Right lung (tissue), 2 donors: ENCODE measurements at regions not wholly inside any gene's neighbourhood (a gene's known extent, or its start where the extent isn't known, plus 50 kb on each side); places are given as distances from the start of the nearest gene placed in this dataset.

Experiments used
- DNase-seq, 2 donors: peaks; one replicate each; pipeline ENCODE4 v3.0.0-alpha.2; 2013

DNA sequence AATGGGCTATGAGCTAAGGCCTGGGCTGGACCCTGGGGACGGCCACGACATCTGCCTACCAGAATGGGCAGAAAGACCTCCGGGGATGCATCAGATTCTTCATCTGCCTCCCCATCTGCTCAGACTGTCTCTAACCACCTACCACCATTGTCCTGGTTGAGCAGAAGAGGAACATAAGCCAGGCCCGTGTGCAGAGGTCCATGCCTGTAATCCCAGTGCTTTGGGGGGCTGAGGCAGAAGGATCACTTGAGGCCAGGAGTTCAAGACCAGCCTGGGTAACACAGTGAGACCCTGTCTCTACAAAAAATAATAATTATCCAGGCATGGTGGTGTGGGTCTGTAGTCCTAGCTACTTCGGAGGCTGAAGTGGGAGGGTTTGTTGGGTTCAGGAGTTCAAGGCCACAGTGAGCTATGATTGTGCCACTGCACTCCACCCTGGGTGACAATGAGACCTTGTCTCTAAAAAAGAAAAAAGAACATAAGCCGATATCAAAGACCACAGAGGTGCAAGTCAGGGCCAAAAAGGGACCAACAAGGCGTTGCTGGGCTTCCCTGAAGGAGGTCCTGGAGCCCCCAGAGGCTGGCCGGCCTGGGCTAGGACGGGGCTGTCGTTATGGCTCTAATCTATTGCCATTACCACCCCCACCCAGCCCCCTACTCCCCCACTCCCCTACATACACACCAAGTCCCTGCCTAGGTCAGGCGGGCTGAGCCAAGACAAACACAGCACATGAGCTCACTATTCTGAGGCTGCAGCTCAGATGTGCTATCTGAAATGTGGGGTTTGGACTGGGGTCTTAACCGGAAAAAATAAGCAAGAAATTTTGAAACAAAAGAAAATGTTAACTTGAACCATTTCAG lies 239.2 kb upstream of the RAB4A start:
- DNase-seq, result no peak

DNA sequence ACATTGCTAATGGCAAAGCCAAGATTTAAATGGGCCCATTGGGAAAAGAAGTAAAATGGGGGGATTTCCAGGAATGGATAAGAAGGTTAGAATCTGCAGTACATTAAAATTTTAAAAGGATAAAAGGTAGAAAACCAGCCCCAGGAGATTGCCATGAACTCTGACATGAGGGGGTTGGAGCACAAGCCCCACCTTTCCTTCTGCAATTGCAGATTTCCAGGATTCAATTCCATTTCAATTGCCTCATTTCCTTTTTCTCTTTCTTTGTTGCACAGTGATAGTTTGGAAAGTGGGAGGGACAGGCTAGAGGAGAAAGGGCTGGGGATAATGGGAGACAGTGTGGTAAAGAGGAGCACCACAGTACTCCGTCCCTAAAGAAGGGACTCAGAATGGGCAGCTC lies 238.5 kb upstream of the RAB4A start:
- DNase-seq, result no peak

DNA sequence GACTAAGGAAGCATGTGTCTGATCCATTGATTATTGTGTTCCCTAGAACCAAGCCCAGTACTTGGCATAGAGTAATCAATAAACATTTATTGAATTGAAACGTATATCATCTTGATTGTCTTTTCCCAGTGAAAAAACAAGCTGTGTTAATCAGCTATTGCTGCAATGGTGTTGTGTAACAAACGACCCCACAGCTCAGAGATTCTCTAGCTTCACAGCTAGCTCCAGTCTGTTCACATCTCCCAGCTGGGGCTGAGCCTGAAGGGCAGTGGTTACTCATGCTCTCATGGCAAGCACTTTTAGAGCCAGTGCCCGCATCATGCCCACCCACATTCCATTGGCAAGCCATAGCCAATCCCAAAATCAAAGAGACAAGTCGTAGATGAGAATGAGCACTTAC lies 237.4 kb upstream of the RAB4A start:
- no peak for DNase-seq

DNA sequence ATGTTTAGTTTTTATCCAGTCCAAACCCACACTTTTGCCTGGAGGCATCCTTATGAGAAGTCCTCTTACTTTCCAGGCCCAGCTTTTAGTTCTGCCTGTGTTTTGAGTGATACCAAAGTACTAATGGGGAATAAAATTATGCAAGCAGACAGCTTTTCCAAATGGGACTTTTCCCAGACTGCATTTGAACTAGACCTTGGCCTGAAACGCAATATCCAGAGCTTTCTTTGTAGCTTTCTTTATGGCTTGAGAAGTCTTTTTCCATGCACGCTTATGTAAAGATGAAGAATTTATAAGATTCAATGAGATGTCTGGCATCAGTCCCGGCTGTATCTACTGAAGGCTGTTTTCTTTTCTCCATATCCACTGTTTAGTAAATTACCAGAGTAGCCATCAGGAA lies 236.6 kb upstream of the RAB4A start:
- DNase-seq, result peak; percentile 81 to 87

DNA sequence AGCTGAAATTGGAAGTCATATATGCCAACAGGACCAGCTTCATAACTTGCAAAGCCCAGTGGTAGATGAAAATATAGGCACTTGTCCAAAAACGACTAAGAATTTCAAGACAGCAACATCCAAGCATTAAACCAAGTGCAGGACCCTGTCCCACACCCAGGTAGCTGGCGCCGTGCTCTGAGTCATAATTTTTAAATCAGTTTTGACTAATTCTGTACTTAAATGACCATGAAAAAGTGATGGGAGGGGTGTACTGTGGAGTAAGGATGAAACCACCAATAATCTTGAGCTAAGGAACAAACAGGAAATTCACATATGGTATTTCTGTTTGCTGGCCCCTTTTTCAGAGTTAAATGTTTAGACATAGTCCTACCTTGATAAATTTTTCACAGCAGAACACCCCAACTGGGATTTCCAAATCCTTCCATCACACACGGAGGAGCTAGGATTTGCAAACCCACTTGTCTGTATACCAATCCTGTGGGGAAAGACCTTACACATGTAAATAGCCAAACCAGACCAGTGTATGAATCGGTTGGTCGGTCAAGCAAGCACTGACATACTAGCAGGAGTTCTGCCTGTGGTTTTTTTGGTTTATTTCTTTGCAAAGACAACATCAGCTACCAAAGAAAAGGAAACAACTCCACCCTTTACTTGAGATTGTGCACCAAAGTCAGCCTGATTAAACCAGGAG lies 235.7 kb upstream of the RAB4A start:
- no peak for DNase-seq

DNA sequence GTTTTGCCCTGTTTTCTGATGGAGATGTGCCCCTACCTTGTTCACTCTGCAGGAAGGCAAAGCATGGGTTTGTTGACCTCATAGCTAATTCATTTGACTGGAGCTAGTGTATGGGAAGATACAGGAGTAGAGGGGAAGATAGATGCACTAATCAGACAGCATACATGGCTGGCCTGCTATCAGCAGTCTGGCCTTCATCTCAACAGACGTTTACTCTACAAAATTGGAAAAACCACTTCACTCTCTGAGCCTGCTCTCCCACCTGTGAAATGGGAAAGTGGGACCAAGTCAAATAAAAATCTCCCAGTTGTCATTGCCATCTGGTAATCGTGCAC lies 235.2 kb upstream of the RAB4A start:
- no peak for DNase-seq

DNA sequence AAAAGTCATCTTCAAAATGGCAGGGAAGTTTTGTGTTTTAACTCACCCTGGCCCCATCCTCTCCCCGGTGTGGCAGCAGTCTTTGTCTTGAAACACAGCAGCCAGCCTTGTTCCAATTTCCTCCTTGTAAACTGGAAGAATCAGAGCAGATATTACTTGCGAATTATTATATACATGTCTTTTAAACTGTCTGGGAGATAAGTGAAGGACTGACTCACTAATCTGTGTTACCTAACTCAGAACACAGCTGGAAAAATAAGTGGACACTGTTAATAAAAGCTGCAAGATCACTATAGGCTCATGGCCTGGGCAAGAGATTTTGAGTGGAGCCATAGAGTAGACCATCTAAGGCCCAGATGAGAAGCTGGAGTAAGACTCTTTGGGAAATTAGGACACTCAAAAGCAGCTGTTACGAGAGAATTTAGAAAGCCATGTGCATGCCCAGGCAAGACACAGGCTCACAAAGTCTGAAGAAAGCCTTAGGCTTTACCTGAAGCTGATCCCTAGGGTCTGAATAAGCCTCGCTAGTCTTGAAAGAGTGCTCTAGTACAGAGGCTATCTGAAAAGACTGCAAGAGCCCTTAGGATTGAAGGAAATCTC lies 233.0 kb upstream of the RAB4A start:
- DNase-seq, result no peak

DNA sequence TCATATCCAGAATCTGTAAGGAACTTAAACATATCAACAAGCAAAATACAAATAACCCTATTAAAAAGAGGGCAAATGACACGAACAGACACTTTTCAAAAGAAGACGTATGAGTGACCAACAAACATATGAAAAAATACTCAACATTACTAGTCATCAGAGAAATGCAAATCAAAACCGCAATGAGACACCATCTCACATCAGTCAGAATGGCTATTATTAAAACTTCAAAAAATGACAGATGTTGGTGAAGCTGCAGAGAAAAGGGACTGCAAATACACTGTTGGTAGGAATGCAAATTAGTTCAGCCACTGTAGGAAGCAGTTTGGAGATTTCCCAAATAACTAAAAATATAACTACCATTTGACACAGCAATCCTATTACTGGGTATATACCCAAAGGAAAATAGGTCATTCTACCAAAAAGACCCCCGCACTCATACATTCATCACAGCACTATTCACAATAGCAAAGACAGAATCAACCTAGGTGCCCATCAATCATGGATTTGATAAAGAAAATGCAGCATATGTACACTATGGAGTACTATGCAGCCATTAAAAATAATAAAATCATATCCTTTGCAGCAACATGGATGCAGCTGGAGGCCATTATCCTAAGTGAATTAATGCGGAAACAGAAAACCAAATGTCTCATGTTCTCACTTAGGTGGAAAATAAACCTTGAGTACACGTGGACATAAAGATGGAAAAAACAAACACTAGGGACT lies 230.1 kb upstream of the RAB4A start:
- no peak for DNase-seq

DNA sequence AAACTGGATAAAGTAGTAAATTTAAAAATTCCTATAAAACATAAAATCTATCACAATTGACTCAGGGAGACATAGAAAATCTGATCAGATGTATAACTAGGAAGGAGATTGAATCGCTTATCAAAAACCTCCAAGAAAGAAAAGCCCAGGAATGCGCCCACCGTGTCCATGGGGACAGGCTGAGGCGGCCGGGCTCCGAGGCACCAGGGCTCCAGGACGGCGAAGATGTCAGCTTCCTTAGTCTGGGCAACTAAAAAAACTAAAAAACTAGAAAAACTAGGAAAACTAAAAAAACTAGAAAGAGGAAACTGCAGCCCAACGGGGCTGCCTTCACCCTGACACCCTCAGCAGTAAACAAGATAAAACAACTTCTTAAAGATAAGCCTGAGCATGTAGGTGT lies 229.0 kb upstream of the RAB4A start:
- DNase-seq, result no peak

DNA sequence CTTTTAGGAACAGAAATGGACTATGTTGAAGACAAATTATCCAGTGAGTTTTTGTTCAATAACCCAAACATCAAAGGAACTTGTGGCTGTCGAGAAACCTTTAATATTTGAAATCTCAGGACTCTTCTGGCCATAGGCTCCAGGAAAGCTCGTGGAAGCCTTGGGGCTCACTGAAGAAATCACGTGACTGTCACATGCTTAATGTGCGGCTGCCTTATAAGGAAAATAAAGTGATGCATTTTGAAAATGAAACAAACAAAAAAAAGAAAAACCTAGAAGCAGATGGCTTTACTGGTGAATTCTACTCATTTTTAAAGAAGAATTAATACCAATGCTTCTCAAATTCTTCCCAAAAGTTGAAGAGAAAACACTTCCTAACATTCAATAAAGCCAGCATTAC lies 228.4 kb upstream of the RAB4A start:
- DNase-seq, result no peak

DNA sequence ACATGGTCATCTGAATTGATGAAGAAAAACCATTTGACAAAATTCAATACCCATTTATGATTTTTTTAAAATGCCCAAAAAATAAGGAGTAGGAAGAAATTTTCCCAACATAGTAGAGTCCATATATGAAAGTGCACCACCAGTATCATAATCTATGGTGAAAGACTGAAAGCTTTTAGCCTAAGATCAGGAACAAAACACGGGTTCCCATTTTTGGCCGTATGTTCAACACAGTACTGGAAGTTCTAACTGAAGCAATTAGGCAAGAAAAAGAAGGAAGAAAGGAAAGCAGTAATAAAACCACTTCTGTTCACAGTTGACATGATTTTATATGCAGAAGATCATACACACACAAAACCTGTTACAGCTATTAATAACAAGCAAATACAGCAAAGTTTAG lies 227.8 kb upstream of the RAB4A start:
- DNase-seq, result no peak

DNA sequence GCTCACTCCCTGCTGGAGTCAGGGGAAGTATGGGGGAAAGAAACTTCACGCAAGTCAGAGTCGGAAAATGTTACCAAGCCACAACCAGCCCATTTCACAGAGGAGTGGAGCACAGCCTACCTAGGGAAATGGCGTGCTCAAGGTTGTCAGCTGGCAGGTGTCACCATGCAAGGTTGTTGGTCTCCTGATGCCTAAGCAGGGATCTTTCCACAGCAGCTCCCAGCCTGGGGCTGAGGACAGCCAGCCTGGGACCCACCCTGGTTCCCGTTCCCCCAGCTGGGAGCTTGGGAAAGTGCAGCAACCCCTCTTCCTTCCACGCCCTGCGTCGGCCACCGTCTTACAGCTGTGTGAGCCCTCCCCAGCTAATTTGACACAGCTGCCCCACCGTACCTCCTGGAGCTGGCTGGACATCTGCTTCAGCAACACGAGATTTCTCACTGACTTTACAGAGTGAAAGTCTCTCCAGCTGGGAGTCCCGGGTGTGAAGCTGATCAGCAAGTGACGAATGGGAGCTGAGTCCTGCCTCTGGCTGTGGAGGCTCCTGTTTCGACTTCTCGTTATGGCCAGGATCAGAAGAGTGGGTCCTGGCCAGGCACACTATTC lies 224.6 kb upstream of the RAB4A start:
- DNase-seq, result no peak

DNA sequence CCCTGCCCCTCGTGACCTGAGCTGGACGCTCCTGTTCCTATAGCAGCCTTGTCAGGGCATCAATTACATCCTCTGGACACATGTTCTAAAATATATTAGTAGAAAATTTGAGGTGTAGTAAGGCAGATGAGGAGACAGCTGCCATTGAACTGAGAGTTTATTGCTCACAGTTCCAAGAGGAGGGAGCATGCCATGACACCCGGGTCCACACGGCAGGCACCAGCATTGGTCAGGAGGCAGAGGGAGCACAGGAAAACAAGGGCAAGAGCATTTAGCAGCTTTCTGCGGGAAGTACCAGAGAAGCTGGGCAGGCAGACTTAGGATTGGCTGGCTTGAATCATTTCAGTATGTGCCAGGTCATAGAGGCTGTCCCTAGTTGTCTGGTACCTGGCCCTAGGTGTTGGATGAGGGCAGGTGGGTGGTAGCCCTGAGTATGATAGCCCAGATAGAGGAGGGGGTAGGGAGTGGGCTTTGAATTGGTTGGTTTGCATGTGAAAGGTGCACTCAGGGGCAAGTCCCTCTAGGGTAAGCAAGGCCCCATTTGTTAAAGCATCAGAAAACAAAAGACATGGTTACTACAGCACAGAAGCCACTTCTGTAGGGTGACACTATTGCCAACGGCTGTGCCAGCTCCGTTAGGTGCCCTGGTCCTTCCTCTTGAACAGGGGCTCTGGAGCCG lies 223.6 kb upstream of the RAB4A start:
- no peak for DNase-seq

DNA sequence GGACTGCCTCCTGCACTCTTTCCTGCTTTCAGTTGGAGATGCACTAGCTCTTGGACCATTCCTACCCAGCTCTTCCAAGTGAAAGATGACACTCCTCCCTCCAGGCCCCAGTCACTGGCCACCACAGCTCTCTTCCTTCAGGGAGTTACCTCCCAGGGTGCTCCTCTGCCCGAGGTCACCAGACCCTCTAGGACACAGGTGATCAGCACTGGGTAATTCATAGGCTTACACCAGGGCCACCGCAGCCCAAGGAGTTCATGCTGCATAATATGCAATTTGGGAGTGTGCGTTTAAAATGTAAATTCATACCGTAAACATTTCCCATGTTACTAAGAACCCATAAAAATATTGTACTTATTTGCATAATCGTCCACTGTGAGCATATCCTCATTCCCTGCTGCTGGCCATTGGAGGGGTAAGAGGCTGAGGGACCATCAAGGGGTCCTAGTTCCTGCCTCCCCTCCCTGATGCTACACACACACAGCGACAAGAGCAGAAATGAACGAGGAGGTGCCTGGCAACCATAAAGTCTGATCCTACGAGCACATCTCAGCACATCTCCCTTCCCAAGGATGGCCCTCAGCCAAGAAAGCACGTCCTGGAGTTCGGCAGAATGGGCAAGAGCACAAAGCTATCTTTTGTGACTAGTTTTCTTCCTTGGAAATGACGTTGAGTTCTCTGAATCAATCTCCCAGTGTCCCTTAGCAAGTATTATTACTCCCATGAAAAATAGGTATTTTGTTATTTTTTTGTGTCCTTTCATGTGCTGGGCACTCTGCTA lies 222.9 kb upstream of the RAB4A start:
- no peak for DNase-seq

DNA sequence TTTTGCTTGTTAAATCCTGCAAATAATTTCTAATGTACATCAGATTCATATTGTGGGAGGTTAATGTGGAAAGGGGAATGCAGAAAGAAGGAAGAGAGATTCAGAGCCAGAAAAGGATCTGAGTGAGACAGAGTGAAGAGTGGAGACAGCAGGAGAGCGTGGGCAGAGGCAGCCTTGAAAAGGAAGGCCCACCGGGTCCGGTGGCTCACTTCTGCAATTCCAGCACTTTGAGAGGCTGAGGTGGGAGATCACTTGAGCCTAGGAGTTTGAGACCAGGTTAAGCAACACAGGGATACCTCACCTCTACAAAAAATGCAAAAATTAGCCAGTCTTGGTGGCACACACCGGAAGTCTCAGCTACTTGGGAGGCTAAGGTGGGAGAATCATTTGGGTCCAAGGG lies 222.0 kb upstream of the RAB4A start:
- no peak for DNase-seq

DNA sequence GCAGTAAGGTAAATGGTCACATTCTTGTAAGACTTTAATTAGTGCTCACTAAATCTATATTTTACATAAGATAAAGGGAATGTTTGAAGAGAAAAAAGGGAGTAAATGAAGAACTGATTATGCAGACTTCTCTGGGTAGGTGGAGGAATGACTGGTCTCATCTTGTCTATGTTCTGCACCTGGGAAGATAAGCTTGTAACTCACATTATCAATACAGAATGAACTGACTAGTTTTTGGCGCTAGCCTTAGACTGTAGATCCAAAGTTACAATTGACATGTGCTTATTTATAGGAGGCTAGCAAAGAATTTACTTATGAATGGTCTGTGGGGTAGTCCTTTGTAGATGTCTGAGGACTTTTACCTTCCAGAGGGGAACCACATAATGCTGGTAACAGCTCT lies 214.9 kb upstream of the RAB4A start:
- no peak for DNase-seq

DNA sequence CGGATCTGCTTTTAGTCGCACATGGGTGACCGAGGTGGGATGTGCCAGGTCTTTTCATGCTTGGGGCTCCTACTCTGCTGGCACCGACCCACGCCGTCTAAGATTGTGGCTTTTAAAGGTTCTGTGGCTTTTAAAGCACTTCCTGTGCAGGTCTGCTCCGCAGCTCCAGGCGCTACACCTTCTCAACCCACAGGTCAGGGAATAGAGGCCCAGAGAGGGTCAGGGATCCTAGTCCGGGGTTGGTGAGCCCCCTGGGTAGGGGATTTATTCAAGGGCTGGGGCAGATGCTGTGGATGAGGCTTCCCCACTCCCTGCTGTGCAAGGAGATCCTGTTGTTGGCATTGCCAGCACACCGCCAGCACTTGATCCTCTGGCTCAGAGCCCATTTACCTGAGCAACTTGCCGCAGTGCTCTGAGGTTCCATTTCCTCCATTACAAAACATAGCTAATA lies 212.8 kb upstream of the RAB4A start:
- no peak for DNase-seq

DNA sequence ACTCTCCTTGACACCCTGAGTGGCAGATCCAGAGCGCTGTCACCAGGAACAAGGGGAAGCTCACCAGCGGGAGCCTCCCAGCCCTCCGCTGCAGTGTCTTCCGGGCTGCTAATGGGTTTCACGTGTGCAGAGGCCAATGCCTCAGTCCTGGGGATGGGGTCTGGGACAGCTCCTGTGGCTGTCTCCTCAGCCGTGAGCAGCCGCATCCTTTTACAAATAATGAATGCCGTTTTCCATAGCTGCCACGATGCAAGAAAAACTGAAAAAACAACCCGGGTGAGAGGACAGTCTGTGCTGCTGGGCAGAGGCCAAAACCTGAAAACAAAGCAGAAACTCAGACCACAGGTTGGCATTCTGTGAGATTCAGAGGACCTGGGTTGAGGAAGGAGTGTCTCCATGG lies 212.2 kb upstream of the RAB4A start:
- DNase-seq, result no peak

DNA sequence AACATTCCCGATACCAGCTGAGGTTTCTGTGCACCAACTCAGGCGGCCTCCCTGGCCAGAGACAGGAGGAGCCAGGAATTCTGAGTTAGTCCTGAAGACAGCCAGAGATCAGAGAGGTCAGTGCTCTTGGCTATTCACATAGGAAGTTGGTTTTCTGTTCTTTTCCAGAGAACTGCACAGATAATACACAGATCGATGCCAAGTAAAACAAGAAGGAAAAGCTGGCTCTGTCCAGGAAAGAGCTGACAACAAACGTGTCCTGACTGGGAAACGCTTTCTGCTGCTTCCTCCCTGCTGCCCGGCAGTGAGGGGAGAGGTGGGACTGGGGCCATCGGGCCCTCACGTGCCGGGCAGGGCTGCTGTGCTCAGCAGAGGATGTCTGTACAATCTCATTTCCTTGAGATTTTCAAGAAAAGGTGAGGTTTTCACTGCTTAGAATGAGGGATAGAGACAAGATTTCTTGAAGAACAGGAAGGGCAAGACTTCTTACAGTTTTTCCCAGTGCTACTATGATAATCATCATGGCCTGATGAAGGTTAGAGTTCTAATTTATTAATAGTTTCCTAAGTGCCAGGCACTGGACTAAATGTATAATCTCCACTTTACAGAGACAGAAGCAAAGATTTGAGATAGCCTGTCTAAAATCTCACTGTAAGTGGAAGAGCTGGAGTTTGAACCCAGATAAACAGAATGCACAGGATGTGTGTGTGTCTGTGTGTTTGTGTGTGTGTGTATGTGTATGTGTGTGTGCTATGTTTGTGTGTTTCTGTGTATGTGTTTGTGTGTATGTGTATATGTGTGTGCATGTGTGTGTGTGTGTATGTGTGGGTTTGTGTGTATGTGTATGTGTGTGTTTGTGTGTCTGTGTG lies 211.0 kb upstream of the RAB4A start:
- DNase-seq, result peak in 1 of 2 donors; percentile 45

DNA sequence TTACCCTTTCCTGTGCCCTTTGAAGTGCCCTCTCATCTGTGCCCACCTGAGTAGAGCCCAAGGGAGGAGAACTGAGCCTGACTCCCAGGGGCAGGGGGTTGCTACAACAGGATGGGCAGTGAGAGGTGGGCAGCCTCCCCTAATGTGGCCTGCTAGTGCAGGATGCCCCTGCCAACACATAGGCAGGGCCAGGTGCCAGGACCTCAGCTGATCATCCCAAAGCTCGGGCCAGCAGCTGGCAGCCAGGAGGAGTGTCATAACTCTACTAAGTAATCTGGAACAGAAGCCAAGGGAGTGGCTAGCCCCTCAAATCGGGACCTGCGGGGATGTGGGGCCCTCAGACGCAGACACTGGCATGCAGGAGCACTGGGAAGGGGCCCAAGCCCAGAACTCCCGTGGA lies 208.8 kb upstream of the RAB4A start:
- no peak for DNase-seq
